D721Med (cell line): ENCODE measurements at regions not wholly inside any gene's neighbourhood (a gene's known extent, or its start where the extent isn't known, plus 50 kb on each side); places are given as distances from the start of the nearest gene placed in this dataset.

Experiments used
- DNase-seq: peaks from one replicate; pipeline ENCODE4 v3.0.0; 2011; ENCODE audit warnings: low spot score; ENCODE audit not compliant: insufficient read length
- FAIRE-seq: peaks from 2 replicates; lab custom pipeline; 2011; peaks lifted over from hg19 to GRCh38; lab: Jason Lieb, UNC
- CTCF ChIP-seq: IDR thresholded peaks from 2 replicates; pipeline ENCODE4 v1.5.1; 2012; ENCODE audit warnings: mild to moderate bottlenecking, control low read depth; ENCODE audit not compliant: insufficient read depth; ENCODE audit errors: missing control alignments

GRCh38 chr5:44199408-44199807 is 189.8 kb downstream of the FGF10 start:
- TF ChIP-seq CTCF = no peak
- DNase-seq (no peak), FAIRE-seq (no peak)

GRCh38 chr5:44189255-44189654 is 200.0 kb downstream of the FGF10 start:
- DNase-seq (no peak), FAIRE-seq (no peak)
- TF ChIP-seq CTCF = no peak

- FAIRE-seq (no peak), DNase-seq (no peak)
- no peak for TF ChIP-seq CTCF
These were observed 201.2 kb downstream of the FGF10 start for GRCh38 chr5:44187973-44188372.

- DNase-seq = no peak
- TF ChIP-seq CTCF = no peak
- FAIRE-seq = no peak
These were observed 205.5 kb downstream of the FGF10 start for GRCh38 chr5:44183753-44184152.

GRCh38 chr5:44183312-44183711 is 205.9 kb downstream of the FGF10 start:
- no peak for TF ChIP-seq CTCF
- no peak for DNase-seq
- no peak for FAIRE-seq

GRCh38 chr5:44178414-44178813 is 210.8 kb downstream of the FGF10 start:
- no peak for TF ChIP-seq CTCF
- no peak for FAIRE-seq
- no peak for DNase-seq

- TF ChIP-seq CTCF = no peak
- no peak for DNase-seq
- no peak for FAIRE-seq
These were observed 221.7 kb downstream of the FGF10 start for GRCh38 chr5:44167540-44167939.
